ENCODE measurements at regions not wholly inside any gene's neighbourhood (a gene's known extent, or its start where the extent isn't known, plus 50 kb on each side); places are given as distances from the start of the nearest gene placed in this dataset.

DNA sequence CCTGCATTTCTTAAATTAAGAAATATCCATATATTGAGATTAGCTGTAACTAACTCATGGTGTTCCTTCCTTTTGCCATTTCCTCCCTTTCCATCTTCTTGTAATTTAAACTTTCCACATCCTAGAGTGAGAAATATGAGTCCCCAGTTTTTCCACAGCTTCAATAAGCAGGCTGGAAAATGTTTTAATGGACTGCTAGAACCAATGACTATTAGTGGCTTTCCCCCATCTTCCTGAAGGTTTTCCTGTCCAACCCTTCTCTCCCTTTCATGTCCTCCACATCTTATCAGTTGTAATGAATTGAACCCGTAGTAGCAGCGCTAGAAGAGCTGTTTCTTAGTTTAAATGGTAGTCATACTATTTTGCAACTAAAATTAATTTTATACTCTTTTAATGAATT, 145.7 kb downstream of the AHR start:
- intact Hi-C loops (cut with micrococcal nuclease) = no loop called here
- peaks cover 1% of the 10 kb centered on the region for H3K36me3 Mint-ChIP-seq (ENCODE audit: low read depth)
- no peaks in the 10 kb centered on the region for H3K27me3 Mint-ChIP-seq (ENCODE audit: insufficient read depth)
- no peak for DNase-seq (ENCODE audit: low spot score)
- H3K4me3 Mint-ChIP-seq = no peak overlapping the region
- no peak overlapping the region for H3K27ac Mint-ChIP-seq
- no peaks in the 10 kb centered on the region for H3K4me1 Mint-ChIP-seq (ENCODE audit: low read depth)
- H3K9me3 Mint-ChIP-seq = peaks cover 25% of the 10 kb centered on the region

DNA sequence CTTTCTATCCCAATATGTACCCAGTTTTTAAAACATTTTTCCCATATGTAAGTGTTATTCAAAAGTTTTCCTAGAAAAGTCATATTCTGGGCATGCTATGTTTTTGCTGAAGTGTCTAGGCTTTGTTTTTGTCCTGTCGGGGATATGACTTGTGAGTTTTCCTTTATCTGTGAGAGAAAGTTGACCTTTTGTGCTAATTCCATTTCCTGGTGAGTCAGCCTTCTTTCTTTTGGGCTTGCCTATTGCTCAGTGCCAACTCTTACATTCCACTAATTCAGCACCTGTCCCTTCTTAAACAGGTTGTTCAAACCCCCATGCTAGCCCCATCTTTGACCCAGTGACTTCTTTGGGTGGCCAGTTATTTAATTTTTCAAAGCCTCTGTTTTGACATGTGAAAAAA, 146.2 kb downstream of the AHR start:
- peaks cover 1% of the 10 kb centered on the region for H3K36me3 Mint-ChIP-seq (ENCODE audit: low read depth)
- no peak overlapping the region for H3K27ac Mint-ChIP-seq
- no peaks in the 10 kb centered on the region for H3K4me1 Mint-ChIP-seq (ENCODE audit: low read depth)
- DNase-seq (ENCODE audit: low spot score) = no peak
- no peak overlapping the region for H3K4me3 Mint-ChIP-seq
- intact Hi-C loops (cut with micrococcal nuclease) = no loop called here
- peaks cover 25% of the 10 kb centered on the region for H3K9me3 Mint-ChIP-seq
- no peaks in the 10 kb centered on the region for H3K27me3 Mint-ChIP-seq (ENCODE audit: insufficient read depth)

DNA sequence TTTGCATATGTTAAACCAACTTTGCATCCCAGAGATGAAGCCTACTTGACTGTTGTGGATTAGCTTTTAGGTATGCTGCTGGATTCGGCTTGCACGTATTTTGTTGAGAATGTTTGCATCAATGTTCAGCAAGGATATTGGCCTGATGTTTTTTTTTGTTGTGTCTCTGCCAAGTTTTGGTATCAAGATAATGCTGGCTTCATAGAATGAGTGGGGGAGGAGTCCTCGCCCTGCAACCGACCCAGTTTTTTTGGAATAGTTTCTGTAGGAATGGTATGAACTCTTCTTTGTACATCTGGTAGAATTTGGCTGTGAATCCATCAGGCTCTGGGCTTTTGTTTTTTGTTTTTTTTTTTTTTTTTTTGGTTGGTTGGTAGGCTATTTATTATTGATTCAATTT, 147.9 kb downstream of the AHR start:
- H3K36me3 Mint-ChIP-seq (ENCODE audit: low read depth) = peaks cover 1% of the 10 kb centered on the region
- H3K27me3 Mint-ChIP-seq (ENCODE audit: insufficient read depth) = no peaks in the 10 kb centered on the region
- no peak overlapping the region for H3K27ac Mint-ChIP-seq
- H3K9me3 Mint-ChIP-seq = peaks cover 29% of the 10 kb centered on the region
- no peak overlapping the region for H3K4me3 Mint-ChIP-seq
- no peak for DNase-seq (ENCODE audit: low spot score)
- no peaks in the 10 kb centered on the region for H3K4me1 Mint-ChIP-seq (ENCODE audit: low read depth)
- intact Hi-C loops (cut with micrococcal nuclease) = no loop called here

DNA sequence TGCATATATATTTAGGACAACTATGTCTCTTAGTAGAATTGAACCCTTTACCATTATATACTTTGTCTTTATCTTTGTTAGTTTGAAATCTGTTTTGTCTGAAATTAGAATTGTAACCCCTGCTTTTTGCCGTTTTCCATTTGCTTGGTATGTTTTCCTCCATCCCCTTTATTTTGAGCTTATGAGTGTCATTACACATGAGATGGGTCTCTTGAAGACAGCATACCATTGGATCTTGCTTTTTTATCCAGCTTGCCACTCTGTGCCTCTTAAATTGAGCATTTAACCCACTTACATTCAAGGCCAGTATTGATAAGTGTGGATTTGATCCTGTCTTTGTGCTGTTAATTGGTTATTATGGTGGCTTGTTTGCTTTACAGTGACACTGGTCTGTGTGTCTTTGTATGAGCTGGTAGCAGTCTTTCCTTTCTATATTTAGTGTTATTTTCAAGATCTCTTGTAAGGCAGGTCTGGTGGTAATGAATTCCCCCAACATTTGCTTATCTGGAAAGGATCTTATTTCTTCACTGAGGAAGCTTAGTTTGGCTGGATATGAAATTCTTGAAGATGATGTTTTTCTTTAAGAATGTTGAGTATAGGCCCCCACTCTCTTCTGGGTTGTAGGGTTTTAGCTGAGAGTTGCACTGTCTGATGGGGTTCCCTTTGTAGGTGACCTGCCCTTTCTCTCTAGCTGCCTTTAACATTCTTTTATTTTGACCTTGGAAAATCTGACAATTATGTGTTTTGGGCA, 149.5 kb downstream of the AHR start:
- Mint-ChIP-seq H3K27ac (no peak overlapping the region), H3K27me3 (ENCODE audit: insufficient read depth) (no peaks in the 10 kb centered on the region), H3K4me1 (ENCODE audit: low read depth) (no peaks in the 10 kb centered on the region), H3K4me3 (no peak overlapping the region), H3K9me3 (peaks cover 29% of the 10 kb centered on the region), H3K36me3 (ENCODE audit: low read depth) (peaks cover 1% of the 10 kb centered on the region)
- intact Hi-C loops (cut with micrococcal nuclease) = no loop called here
- DNase-seq (ENCODE audit: low spot score) = no peak

DNA sequence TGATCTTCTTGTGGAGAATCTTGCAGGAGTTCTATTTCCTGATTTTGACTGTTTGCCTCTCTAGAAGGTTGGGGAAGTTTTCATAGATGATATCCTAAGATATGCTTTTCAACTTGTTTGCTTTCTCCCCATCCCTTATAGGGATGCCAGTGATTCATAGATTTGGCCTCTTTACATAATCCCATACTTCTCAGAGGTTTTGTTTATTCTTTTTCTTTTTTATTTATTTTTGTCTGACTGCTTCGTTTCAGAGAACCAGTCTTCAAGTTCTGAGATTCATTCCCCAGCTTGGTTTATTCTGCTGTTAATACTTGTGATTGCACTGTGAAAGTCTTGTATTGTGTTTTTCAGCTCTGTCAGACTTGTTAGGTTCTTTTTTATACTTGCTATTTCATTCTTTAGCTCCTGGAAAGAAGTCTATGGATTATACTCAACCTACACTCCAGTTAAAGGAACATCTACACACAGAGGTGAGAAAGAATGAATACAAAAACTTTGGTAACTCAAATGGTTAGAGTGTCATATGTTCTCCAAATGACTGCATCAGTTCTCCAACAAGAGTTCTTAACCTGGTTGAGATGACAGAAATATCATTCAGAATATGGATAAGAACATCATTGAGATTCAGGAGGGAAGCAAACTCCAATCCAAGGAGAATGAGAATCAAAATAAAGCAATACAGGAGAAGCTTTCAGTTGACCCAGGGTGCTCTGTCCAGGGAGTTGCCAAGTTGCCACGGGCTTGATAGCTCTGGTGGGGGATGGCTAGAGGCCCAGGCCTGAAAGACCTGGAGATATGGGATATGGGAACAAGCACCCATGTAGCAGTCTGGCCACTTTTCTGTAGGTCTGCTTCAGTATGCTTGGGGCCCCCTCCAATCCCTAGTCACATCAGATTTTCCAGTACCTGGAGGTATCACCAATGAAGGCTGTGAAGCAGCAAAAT, 150.3 kb downstream of the AHR start:
- intact Hi-C loops (cut with micrococcal nuclease) = no loop called here
- Mint-ChIP-seq H3K36me3 (ENCODE audit: low read depth) (peaks cover 1% of the 10 kb centered on the region), H3K4me3 (no peak overlapping the region), H3K27ac (no peak overlapping the region), H3K4me1 (ENCODE audit: low read depth) (no peaks in the 10 kb centered on the region), H3K9me3 (peaks cover 25% of the 10 kb centered on the region), H3K27me3 (ENCODE audit: insufficient read depth) (peaks cover 2% of the 10 kb centered on the region)
- no peak for DNase-seq (ENCODE audit: low spot score)

DNA sequence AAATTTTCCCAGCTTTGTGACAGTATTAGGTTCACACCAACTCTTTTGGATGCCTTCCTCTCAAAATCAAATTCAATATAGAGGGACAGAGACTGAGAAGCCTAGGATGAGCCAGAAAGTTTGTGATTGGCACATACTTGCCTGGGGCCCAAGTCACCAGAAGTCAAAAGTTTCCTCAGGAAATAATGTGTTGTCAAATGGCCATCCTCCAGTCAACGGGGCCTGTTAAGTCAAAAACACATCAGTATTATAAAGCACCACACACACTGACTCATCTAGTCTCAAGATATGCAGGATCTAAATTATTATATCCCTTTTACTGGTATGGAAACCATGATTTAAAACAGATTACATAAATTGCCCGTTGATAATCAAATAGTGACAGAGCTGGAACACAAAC, 158.1 kb downstream of the AHR start:
- Mint-ChIP-seq H3K9me3 (peaks cover 8% of the 10 kb centered on the region), H3K36me3 (ENCODE audit: low read depth) (no peaks in the 10 kb centered on the region), H3K27me3 (ENCODE audit: insufficient read depth) (peaks cover 2% of the 10 kb centered on the region), H3K4me1 (ENCODE audit: low read depth) (no peaks in the 10 kb centered on the region), H3K27ac (no peak overlapping the region), H3K4me3 (no peak overlapping the region)
- intact Hi-C loops (cut with micrococcal nuclease) = no loop called here
- DNase-seq (ENCODE audit: low spot score) = no peak

DNA sequence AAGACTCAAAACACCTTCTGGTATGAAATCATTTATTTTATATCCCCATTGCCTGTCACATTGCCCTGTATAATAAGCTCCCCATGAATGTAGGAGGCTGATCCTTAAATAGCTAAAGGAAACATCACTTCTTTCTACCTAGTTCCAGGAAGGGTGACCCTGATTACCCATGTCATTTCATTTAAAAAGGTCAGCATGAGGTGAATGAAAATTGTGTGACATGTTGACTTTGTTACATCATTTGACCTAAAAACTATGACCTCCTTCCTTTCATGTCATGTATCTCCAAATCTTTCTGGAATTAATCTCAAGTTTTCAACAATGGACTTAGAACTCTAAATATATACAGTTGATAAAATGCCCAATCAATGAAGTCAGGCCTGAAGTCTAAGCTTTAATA, 161.5 kb downstream of the AHR start:
- intact Hi-C loops (cut with micrococcal nuclease) = no loop called here
- no peaks in the 10 kb centered on the region for H3K27me3 Mint-ChIP-seq (ENCODE audit: insufficient read depth)
- H3K4me3 Mint-ChIP-seq = no peak overlapping the region
- no peak for DNase-seq (ENCODE audit: low spot score)
- H3K9me3 Mint-ChIP-seq = peaks cover 8% of the 10 kb centered on the region
- no peak overlapping the region for H3K27ac Mint-ChIP-seq
- no peaks in the 10 kb centered on the region for H3K36me3 Mint-ChIP-seq (ENCODE audit: low read depth)
- H3K4me1 Mint-ChIP-seq (ENCODE audit: low read depth) = peaks cover 5% of the 10 kb centered on the region

DNA sequence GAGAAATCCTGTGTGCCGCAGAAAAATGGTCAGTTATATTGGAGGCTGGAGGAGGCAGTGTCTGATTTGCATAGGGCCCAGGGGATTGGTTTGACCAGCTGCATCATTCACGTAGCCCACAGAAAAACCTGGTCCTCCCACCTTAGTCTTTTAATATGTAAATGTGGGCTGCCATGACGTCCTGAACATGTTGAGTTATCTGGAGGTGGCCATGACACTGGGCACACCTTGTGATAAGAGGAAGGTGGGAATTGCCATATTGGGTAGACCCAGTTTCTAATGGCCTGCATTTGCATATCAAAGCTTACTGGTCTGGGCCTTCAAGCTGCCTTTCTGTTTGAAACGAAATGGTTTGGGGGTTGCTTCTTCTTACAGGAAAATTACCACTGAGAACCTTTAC, 162.2 kb downstream of the AHR start:
- Mint-ChIP-seq H3K9me3 (peaks cover 8% of the 10 kb centered on the region), H3K4me1 (ENCODE audit: low read depth) (peaks cover 5% of the 10 kb centered on the region), H3K4me3 (no peak overlapping the region), H3K27ac (no peak overlapping the region), H3K36me3 (ENCODE audit: low read depth) (no peaks in the 10 kb centered on the region), H3K27me3 (ENCODE audit: insufficient read depth) (no peaks in the 10 kb centered on the region)
- intact Hi-C loops (cut with micrococcal nuclease) = no loop called here
- no peak for DNase-seq (ENCODE audit: low spot score)

DNA sequence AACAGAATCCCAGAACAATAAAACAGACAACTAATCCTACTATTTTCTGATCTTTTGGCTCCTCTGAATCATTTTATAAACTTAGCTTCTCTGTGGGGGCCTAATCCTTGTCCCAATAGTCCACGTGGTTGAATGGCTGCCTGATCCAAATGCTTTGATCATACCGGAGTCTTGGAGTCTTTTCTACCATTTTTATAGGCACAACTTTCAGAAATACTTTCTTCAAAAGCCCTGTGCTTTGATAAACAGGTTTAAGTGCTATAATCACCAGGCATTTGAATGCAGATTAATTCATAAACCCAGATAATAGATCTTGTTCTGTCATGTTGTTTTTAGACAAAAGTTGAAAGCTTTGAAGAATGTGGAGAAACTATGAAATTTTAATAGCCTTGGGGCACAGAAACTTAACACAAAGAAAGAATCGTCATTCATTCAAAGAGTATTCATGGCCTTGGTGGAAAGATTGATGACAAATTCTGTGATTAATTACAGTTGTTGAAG, 163.7 kb downstream of the AHR start:
- no peak overlapping the region for H3K27ac Mint-ChIP-seq
- no peaks in the 10 kb centered on the region for H3K36me3 Mint-ChIP-seq (ENCODE audit: low read depth)
- intact Hi-C loops (cut with micrococcal nuclease) = no loop called here
- peaks cover 8% of the 10 kb centered on the region for H3K9me3 Mint-ChIP-seq
- no peak for DNase-seq (ENCODE audit: low spot score)
- no peak overlapping the region for H3K4me3 Mint-ChIP-seq
- peaks cover 2% of the 10 kb centered on the region for H3K27me3 Mint-ChIP-seq (ENCODE audit: insufficient read depth)
- peaks cover 5% of the 10 kb centered on the region for H3K4me1 Mint-ChIP-seq (ENCODE audit: low read depth)

DNA sequence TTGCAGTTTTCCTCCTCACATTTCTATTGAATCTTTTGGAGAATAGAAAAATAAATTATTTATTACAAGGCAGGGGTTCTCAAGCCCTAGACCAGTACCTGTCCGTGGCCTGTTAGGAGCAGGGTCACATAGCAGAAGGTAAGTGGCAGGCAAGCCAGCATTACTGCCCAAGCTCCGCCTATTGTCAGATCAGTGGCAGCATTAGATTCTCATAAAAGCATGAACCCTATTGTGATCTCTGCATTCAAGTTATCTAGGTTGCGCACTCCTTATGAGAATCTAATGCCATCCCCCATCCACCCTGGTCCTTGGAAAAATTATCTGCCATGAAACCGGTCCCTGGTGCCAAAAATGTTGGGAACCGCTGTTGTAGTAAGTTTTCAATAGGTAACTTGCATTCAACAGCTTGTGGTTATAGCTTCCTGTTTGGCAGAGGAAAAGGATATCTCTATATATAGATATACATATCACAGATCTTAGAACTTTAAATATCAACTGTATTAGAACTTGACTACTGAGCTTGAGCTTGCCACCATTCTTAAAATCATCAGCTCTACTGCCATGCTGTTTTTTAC, 165.1 kb downstream of the AHR start:
- peaks cover 4% of the 10 kb centered on the region for H3K9me3 Mint-ChIP-seq
- intact Hi-C loops (cut with micrococcal nuclease) = no loop called here
- no peak overlapping the region for H3K27ac Mint-ChIP-seq
- H3K4me3 Mint-ChIP-seq = no peak overlapping the region
- no peak for DNase-seq (ENCODE audit: low spot score)
- no peaks in the 10 kb centered on the region for H3K36me3 Mint-ChIP-seq (ENCODE audit: low read depth)
- peaks cover 5% of the 10 kb centered on the region for H3K4me1 Mint-ChIP-seq (ENCODE audit: low read depth)
- H3K27me3 Mint-ChIP-seq (ENCODE audit: insufficient read depth) = peaks cover 2% of the 10 kb centered on the region

DNA sequence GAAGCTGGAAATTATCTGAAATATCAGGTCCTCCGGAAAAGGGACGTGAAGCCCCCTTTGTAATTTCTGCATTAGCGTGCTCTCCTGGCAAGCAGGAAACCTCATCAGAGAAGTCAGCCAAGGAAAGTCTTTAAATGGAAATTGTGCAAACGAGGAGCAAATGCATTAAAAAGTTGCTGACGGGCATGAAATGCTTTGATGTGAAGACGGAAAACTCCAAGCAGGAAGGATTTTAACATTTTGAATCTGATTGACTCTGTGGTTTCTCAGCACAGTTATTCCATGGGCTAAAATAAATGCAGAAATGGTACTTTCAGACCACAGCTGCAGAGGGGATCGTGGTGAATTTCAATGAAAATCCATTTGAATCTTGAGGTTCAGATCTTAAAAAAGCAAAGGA, 167.8 kb downstream of the AHR start:
- DNase-seq (ENCODE audit: low spot score) = no peak
- Mint-ChIP-seq H3K36me3 (ENCODE audit: low read depth) (no peaks in the 10 kb centered on the region), H3K4me3 (no peak overlapping the region), H3K27ac (no peak overlapping the region), H3K9me3 (no peaks in the 10 kb centered on the region), H3K4me1 (ENCODE audit: low read depth) (peaks cover 5% of the 10 kb centered on the region), H3K27me3 (ENCODE audit: insufficient read depth) (peaks cover 2% of the 10 kb centered on the region)
- intact Hi-C loops (cut with micrococcal nuclease) = no loop called here

DNA sequence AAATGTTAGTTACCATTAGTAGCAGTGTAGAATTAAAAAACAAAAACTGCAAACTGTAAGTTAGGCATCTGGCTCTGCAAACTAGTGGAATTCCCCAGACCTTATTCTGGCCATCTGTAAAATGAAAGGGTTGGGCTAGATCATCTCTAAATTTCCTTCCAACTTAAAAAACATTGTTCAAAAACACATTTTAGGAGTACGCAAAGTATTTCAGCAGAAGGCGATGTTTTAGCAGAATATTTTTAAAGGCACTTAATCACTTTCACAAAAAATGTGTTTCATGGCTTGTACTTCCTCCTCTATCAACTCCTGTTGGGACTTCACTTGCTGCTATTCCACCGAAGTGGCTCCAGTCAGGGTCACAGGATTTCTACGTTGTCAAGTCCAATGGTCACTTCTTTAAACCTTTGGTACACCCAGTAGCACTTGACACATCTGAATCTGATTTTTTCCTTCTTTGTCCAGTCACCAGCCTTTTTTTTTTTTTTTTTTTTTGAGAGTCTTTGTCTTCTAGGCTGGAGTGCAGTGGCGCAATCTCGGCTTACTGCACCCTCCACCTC, 169.0 kb downstream of the AHR start:
- H3K9me3 Mint-ChIP-seq = no peaks in the 10 kb centered on the region
- DNase-seq (ENCODE audit: low spot score) = no peak

DNA sequence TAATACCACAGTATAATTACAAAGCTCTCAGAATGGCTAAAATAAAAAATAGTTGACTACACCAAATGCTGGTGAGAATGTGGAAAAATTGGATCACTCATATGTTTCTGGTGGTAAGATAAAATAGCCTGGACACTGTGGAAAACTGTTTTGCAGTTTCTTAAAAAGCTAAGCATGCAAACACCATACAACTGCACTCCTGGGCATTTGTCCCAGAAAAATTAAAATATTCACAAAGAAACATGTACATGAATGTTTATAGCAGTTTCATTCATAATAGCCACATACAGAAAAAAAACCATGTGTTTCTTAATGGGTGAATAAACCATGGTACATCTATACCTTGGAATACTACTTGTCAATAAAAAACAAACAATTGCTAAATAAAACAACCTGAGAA, 172.9 kb downstream of the AHR start:
- no peak for DNase-seq (ENCODE audit: low spot score)
- no peaks in the 10 kb centered on the region for H3K36me3 Mint-ChIP-seq (ENCODE audit: low read depth)
- peaks cover under 1% of the 10 kb centered on the region for H3K27me3 Mint-ChIP-seq (ENCODE audit: insufficient read depth)
- no peak overlapping the region for H3K27ac Mint-ChIP-seq
- intact Hi-C loops (cut with micrococcal nuclease) = no loop called here
- no peaks in the 10 kb centered on the region for H3K4me1 Mint-ChIP-seq (ENCODE audit: low read depth)
- H3K9me3 Mint-ChIP-seq = no peaks in the 10 kb centered on the region
- no peak overlapping the region for H3K4me3 Mint-ChIP-seq

More for the DNA sequence above, 169.0 kb downstream of the AHR start:
- intact Hi-C loops (cut with micrococcal nuclease) = no loop called here
- Mint-ChIP-seq H3K27me3 (ENCODE audit: insufficient read depth) (peaks cover 2% of the 10 kb centered on the region), H3K4me3 (no peak overlapping the region), H3K27ac (no peak overlapping the region), H3K36me3 (ENCODE audit: low read depth) (no peaks in the 10 kb centered on the region), H3K4me1 (ENCODE audit: low read depth) (peaks cover 5% of the 10 kb centered on the region)

Data from activated T-helper 1 cell treated with anti-CD3 and anti-CD28 coated beads, Interleukin-12 subunit alpha, Interleukin-12 subunit beta, Interleukin-2, Interleukin-4 antibody, amounts not matched to agents 30 ng/mL and 10 ng/mL and 1 ng/mL, durations not matched to agents 14 hours and 24 hours and 36 hours (primary cell).